K562 (cell line): ENCODE measurements at regions not wholly inside any gene's neighbourhood (a gene's known extent, or its start where the extent isn't known, plus 50 kb on each side); places are given as distances from the start of the nearest gene placed in this dataset.

Experiments
- ATAC-seq: fragments of 200-7000 bp; cut with Tn5 transposase; 3 replicates; pipeline ENCODE4 v1.9.1; 2020; ENCODE audit warnings: moderate library complexity
- BruUV-seq: library from RNA; stranded (reverse); fragments of 400-500 nt; replicated peaks from 2 replicates; lab custom pipeline; 2021; lab: Mats Ljungman, UMichigan
- CTCF ChIA-PET: fragments of 300-600 bp; formaldehyde crosslinking; extraction: SDS; loops from one replicate; lab custom pipeline; 2021; ENCODE audit warnings: low intra/inter-chr PET ratio; lab: Yijun Ruan, JAX
- POLR2A ChIA-PET: fragments of 300-600, 350-650 bp; sonication (Branson Sonifier 250); formaldehyde crosslinking; extraction: SDS; loops from one replicate; lab custom pipeline; 2021; ENCODE audit warnings: antibody characterized with exemption, inconsistent platforms; lab: Yijun Ruan, JAX
- DNase-seq, 4 experiments: peaks; one replicate each; pipeline versions ENCODE4 v3.0.0 to v3.0.0-alpha.2; 2011 to 2018; ENCODE audit warnings: low spot score in 3 of 4, mixed read lengths in 3 of 4; ENCODE audit errors: extremely low read depth in 1 of 4
- FAIRE-seq: peaks from 2 replicates; lab custom pipeline; 2011; peaks lifted over from hg19 to GRCh38; lab: Jason Lieb, UNC
- H2AFZ ChIP-seq: 2 replicates; pipeline ENCODE4 v1.6.0; 2011; ENCODE audit warnings: low read depth, low read length, control low read depth, inconsistent platforms
- H3K27ac ChIP-seq: fragments of 200-600 bp; 3 replicates; pipeline ENCODE4 v1.8.0; 2011; ENCODE audit warnings: low read depth, mild to moderate bottlenecking, control low read depth, inconsistent platforms, low read length, moderate library complexity, mixed read lengths; ENCODE audit errors: extremely low read depth
- H3K27me3 ChIP-seq, 2 experiments: fragments of 300-600 bp in 1 of 2; 2 replicates in 1 of 2; 3 replicates in 1 of 2; pipeline versions ENCODE4 v1.6.0 to v1.8.0; 2011; ENCODE audit warnings: inconsistent platforms in 2 of 2, low read length in 2 of 2, mild to moderate bottlenecking in 1 of 2, mixed read lengths in 1 of 2, moderate library complexity in 1 of 2; ENCODE audit not compliant: control insufficient read depth in 2 of 2, insufficient read depth in 2 of 2
- H3K36me3 ChIP-seq: fragments of 300-600 bp; 3 replicates; pipeline ENCODE4 v1.8.0; 2011; ENCODE audit warnings: mild to moderate bottlenecking, low read length, inconsistent platforms; ENCODE audit not compliant: control insufficient read depth, insufficient read depth
- H3K4me1 ChIP-seq, 2 experiments: fragments of 200-600 bp in 1 of 2; replicated peaks in 1 of 2; 2 replicates in 1 of 2; 3 replicates in 1 of 2; pipeline versions ENCODE4 v1.5.1 to v1.8.0; 2011; ENCODE audit warnings: inconsistent platforms in 2 of 2, low read length in 2 of 2, mild to moderate bottlenecking in 1 of 2, mixed read lengths in 1 of 2, moderate library complexity in 1 of 2; ENCODE audit not compliant: control insufficient read depth in 2 of 2, insufficient read depth in 2 of 2
- H3K4me2 ChIP-seq: 2 replicates; pipeline ENCODE4 v1.6.1; 2011; ENCODE audit warnings: low read length, control low read depth, inconsistent platforms, mixed read lengths; ENCODE audit not compliant: insufficient read depth
- H3K4me3 ChIP-seq: fragments of 200-600 bp; sonication (generic), shearing (Covaris generic); 2 replicates; pipeline ENCODE4 v1.5.1; 2016; ENCODE audit warnings: control low read depth, inconsistent platforms
- H3K79me2 ChIP-seq: fragments of 200-600 bp; 3 replicates; pipeline ENCODE4 v1.8.0; 2011; ENCODE audit warnings: low read length, inconsistent platforms; ENCODE audit not compliant: control insufficient read depth, insufficient read depth
- H3K9ac ChIP-seq, 2 experiments: 2 replicates each; pipeline versions ENCODE4 v1.6.0 to v1.6.1; 2011; ENCODE audit warnings: low read depth in 2 of 2, low read length in 2 of 2, control low read depth in 1 of 2, inconsistent platforms in 1 of 2, mild to moderate bottlenecking in 1 of 2, mixed read lengths in 1 of 2; ENCODE audit not compliant: insufficient read depth in 1 of 2
- H3K9me1 ChIP-seq: one replicate; pipeline ENCODE4 v1.6.0; 2011; ENCODE audit warnings: inconsistent platforms, mild to moderate bottlenecking, low read length, moderate library complexity; ENCODE audit not compliant: control insufficient read depth, insufficient read depth
- H3K9me3 ChIP-seq: replicated peaks from 2 replicates; pipeline ENCODE4 v1.5.1; 2011; ENCODE audit warnings: low read depth, low read length, inconsistent platforms; ENCODE audit not compliant: control insufficient read depth, insufficient read depth
- H4K20me1 ChIP-seq: replicated peaks from 2 replicates; pipeline ENCODE4 v1.6.1; 2011; ENCODE audit warnings: low read length, inconsistent platforms, mixed read lengths; ENCODE audit not compliant: control insufficient read depth, insufficient read depth
- CTCF ChIP-seq, 3 experiments: IDR thresholded peaks in 2 of 3; conservative IDR thresholded peaks in 1 of 3; 2 replicates each; pipeline ENCODE4 v1.5.1; 2011 to 2012; ENCODE audit warnings: low read length in 3 of 3, mild to moderate bottlenecking in 3 of 3, control low read depth in 2 of 3, improper control_type of control experiment in 1 of 3, inconsistent platforms in 1 of 3, low read depth in 1 of 3, mixed read lengths in 1 of 3, moderate library complexity in 1 of 3; ENCODE audit not compliant: insufficient read depth in 2 of 3
- DNMT1 ChIP-seq: fragments of 450-650 bp; IDR thresholded peaks from 2 replicates; pipeline ENCODE4 v1.6.1; 2016; ENCODE audit warnings: antibody characterized with exemption, mild to moderate bottlenecking
- GTF2E2 ChIP-seq: fragments of 200-800 bp; sonication (Bioruptor generic); IDR thresholded peaks from 2 replicates; pipeline ENCODE4 v1.6.1; 2016; ENCODE audit warnings: missing genetic modification characterization, missing compliant biosample characterization
- HNRNPK ChIP-seq: fragments of 200-400 bp; formaldehyde crosslinking; IDR thresholded peaks from one replicate; pipeline ENCODE4 v1.6.1; 2018; ENCODE audit warnings: mild to moderate bottlenecking, low read depth, low read length; ENCODE audit not compliant: poor library complexity, severe bottlenecking
- IRF1 ChIP-seq: sonication (generic); formaldehyde crosslinking; IDR thresholded peaks from 2 replicates; pipeline ENCODE4 v1.8.0; 2022; ENCODE audit warnings: missing genetic modification reagents, mild to moderate bottlenecking, borderline replicate concordance
- MEIS2 ChIP-seq: fragments of 450-650 bp; IDR thresholded peaks from 2 replicates; pipeline ENCODE4 v1.6.1; 2014; ENCODE audit warnings: mild to moderate bottlenecking; ENCODE audit not compliant: partially characterized antibody
- PTBP1 ChIP-seq: fragments of 200-400 bp; formaldehyde crosslinking; IDR thresholded peaks from 2 replicates; pipeline ENCODE4 v1.6.1; 2017; ENCODE audit warnings: low read depth, low read length
- TAF7 ChIP-seq: fragments of 450-650 bp; IDR thresholded peaks from 2 replicates; pipeline ENCODE4 v1.6.1; 2016; ENCODE audit warnings: missing genetic modification characterization, missing compliant biosample characterization
- ZNF197 ChIP-seq: fragments of 200-800 bp; sonication (Bioruptor generic); IDR thresholded peaks from 2 replicates; pipeline ENCODE4 v1.6.1; 2016; ENCODE audit warnings: low read depth, missing genetic modification characterization, missing compliant biosample characterization
- WGBS: fragments of 100-300 bp; shearing (Covaris generic); methylation state at CpG from one replicate; pipeline ENCODE4 v1.1.6; 2016; ENCODE audit warnings: low coverage, mixed read lengths; ENCODE audit not compliant: insufficient coverage; ENCODE audit errors: missing lambda C conversion rate; 5-methylcytosine and 5-hydroxymethylcytosine counted together
- in situ Hi-C: fragments of 300-500 bp; cut with MboI; formaldehyde crosslinking; loops from 4 replicates; pipeline ENCODE4 v1.15.0; 2018; ENCODE audit warnings: inconsistent platforms, mixed read lengths
- intact Hi-C: fragments of 100-400 bp; cut with micrococcal nuclease; formaldehyde crosslinking; loops from 2 replicates; pipeline ENCODE4 v1.14.2; 2022

GRCh38 chr12:86735072-86735471, 478.9 kb upstream of the MGAT4C start:
- no peak for TF ChIP-seq GTF2E2 (tag)
- no peak for TF ChIP-seq HNRNPK
- no peak for TF ChIP-seq TAF7
- TF ChIP-seq CTCF (IDR thresholded peaks at IDR 0.05 in 2 of 3, conservative IDR thresholded peaks at IDR 0.05 in 1 of 3; ENCODE audit: insufficient read depth in 2 of 3, low read depth in 1 of 3, low read length in 3 of 3) = no peak
- TF ChIP-seq PTBP1 = no peak
- TF ChIP-seq MEIS2 = no peak
- TF ChIP-seq IRF1 (CRISPR knock-in tag) = no peak
- TF ChIP-seq ZNF197 (CRISPR knock-in tag) = no peak
- TF ChIP-seq DNMT1 = no peak
- BruUV-seq = no TSS peak
- in situ Hi-C loops (no loop called here), intact Hi-C loops (no loop called here)
- H3K36me3 ChIP-seq = no peaks in the 10 kb centered on the region
- FAIRE-seq = no peak
- POLR2A ChIA-PET = no interaction called here
- no peaks in the 10 kb centered on the region for H3K79me2 ChIP-seq
- no peak overlapping the region for H2AFZ ChIP-seq
- no peaks in the 10 kb centered on the region for H3K27me3 ChIP-seq
- no peak overlapping the region for H3K9ac ChIP-seq
- WGBS = 0% methylated on average over 4 of the region's 4 CpGs
- no peak for ATAC-seq
- no peaks in the 10 kb centered on the region for H3K4me1 ChIP-seq
- H3K9me1 ChIP-seq = no peaks in the 10 kb centered on the region
- no peak overlapping the region for H3K27ac ChIP-seq
- no peaks in the 10 kb centered on the region for H3K9me3 ChIP-seq
- H3K4me3 ChIP-seq = no peak overlapping the region
- H3K4me2 ChIP-seq = no peak overlapping the region
- DNase-seq = no peak
- no peaks in the 10 kb centered on the region for H4K20me1 ChIP-seq
- CTCF ChIA-PET = no interaction called here
